GM19452 (cell line): ENCODE measurements at regions not wholly inside any gene's neighbourhood (a gene's known extent, or its start where the extent isn't known, plus 50 kb on each side); places are given as distances from the start of the nearest gene placed in this dataset.

Experiments used
- ATAC-seq: cut with Tn5 transposase; IDR thresholded peaks from one replicate; pipeline ENCODE4 v1.9.1; 2021; ENCODE audit not compliant: unreplicated experiment

DNA sequence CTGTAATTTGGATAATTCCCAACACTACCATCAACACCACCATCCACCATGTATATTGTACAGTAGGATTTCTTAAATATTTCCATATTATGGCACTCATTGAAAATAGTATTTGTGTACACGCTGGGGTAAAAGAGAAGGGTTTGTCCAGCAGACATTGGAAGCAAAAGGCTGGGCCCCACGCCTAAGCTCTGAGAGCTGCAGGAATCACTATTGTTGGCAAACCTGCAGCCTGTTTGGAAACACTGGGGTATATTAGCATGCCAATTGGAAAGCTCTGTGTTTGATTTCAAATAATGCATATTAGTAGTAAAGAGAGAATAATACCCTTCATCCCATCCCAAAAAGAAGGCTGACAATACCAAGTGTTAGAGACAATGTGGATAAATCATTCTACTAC lies 81.5 kb upstream of the DPYD start:
- no peak for ATAC-seq

- ATAC-seq: no peak
Measured at GRCh38 chr1:98001764-98002163, 80.9 kb upstream of the DPYD start.

- ATAC-seq: no peak
Measured at GRCh38 chr1:97999320-97999719, 78.5 kb upstream of the DPYD start.

- ATAC-seq: no peak
Measured at GRCh38 chr1:97996880-97997279, 76.0 kb upstream of the DPYD start.

GRCh38 chr1:97989094-97989680 lies 68.4 kb upstream of the DPYD start:
- no peak for ATAC-seq

DNA sequence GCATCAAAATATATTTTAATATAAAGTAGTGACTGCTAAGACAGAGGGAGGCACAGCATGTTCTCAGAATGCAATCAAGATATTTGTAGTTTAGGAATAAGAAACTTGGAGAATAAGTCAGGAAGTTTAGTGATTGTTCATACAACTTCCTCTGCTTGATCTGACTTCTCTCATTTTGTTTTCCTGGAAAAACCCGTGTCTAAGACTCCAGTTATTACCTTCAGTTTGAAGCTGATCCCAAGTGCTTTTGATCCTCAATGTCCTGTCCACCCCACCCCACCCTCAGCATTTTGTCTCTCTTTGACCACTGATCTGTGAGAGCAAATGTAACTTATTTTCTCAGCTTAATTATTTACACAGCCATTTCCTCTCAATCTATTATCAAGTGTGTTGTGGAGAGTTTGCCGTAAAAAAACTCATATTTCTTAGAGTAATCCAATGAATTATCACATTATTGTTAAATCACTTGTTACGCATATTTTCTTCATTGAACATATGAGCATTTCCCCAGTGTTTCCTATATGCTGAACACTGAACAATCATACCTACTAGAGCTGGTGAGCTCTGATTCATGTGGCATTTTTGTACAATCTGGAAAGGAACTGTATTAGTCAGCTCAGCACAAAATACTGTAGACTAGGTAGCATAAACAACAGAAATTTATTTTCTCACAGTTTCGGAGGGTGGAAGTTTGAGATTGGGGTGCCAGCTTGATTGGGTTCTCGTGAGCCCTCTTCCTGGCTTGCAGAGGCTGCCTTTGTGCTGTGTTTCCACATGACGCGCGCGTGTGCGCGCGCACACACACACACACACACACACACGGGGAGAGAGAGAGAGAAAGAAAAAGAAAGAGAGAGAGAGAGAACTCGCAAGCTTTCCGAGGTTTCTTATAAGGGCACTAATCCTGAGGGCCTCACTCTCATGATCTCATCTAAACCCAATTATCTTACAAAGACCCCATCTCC lies 65.5 kb upstream of the DPYD start:
- no peak for ATAC-seq

DNA sequence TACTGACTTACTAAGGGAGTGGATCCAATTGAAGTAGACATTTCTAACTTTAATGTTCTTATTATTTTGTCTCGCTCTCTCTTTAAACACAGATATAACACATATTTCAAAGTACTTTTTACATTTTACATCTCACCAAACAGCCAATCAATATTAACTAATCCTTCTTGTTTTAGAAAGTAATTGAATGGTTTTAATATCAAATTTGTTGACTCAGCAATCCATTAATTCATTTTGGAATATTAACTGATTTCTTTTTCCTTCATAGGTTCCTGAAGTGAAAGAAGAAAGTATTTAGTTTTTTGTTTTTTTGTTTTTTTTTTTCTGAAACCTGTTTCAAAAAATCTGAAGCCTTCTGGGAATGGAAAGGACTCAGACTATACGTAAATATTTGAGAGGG lies 62.3 kb upstream of the DPYD start:
- no peak for ATAC-seq

DNA sequence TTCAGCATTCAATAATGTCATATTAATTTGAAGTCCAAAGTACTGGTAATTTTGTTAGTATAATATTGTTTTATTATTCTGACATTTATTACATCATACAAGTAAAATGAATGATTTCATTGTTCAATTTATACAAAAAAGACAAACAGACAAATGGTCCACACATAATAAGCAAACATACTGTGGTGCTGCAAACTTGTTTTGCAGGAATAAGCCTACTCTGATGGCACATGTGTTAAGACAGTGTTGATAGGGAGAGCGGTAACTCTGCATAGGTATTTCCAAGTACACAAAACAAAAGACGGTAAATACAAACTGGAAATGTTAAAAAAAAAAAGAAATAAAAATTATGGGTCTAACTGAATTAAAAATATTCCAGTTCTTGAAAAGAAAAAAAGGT lies 59.7 kb upstream of the DPYD start:
- no peak for ATAC-seq

DNA sequence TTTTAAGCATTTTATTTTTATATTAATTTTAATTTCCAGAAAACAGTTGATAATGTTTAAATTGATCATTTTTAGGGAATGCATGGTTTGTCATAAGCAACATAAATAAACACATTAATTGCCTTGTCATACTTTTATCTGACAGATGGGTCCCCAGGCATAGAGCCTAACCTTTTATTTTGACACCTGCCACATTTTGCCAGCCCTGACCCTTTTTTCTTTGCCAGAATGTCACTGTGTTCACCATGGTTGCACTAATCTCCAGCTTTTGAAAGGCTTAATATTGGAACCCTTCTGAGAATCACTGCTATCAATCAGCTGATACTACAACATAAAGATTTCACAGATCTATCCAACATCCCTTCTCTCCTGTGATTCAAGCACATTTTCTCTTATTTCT lies 56.0 kb upstream of the DPYD start:
- ATAC-seq: no peak
